Stimulated activated effector memory CD8-positive, alpha-beta T cell treated with anti-CD3 and anti-CD28 coated beads, Interleukin-12 subunit alpha, Interleukin-12 subunit beta, amount 100 ng/mL, for 72 hours (primary cell): ENCODE measurements at regions not wholly inside any gene's neighbourhood (a gene's known extent, or its start where the extent isn't known, plus 50 kb on each side); places are given as distances from the start of the nearest gene placed in this dataset.
"Not testable (repeated sequence)": the region's sequence is repeated elsewhere in the genome, so short reads cannot be mapped to it uniquely, and the experiment has no call there.

Source experiments
- ATAC-seq: fragments of 150-1000 bp; cut with Tn5 transposase; 2 replicates; pipeline ENCODE4 v1.10.0; 2021
- DNase-seq, 2 donors: peaks; one replicate each; pipeline ENCODE4 v3.0.0; 2021 to 2022; ENCODE audit warnings: low spot score in 2 of 2
- H3K27ac Mint-ChIP-seq: one replicate; pipeline ENCODE4 v1.8.0; 2022; ENCODE audit warnings: mild to moderate bottlenecking, mixed read lengths
- H3K36me3 Mint-ChIP-seq: one replicate; pipeline ENCODE4 v1.8.0; 2022; ENCODE audit warnings: mild to moderate bottlenecking, mixed read lengths
- H3K4me1 Mint-ChIP-seq: one replicate; pipeline ENCODE4 v1.8.0; 2022; ENCODE audit warnings: mixed read lengths
- H3K4me3 Mint-ChIP-seq: one replicate; pipeline ENCODE4 v1.8.0; 2022; ENCODE audit warnings: mild to moderate bottlenecking, mixed read lengths
- H3K9me3 Mint-ChIP-seq: one replicate; pipeline ENCODE4 v1.8.0; 2022; ENCODE audit warnings: mixed read lengths

DNA sequence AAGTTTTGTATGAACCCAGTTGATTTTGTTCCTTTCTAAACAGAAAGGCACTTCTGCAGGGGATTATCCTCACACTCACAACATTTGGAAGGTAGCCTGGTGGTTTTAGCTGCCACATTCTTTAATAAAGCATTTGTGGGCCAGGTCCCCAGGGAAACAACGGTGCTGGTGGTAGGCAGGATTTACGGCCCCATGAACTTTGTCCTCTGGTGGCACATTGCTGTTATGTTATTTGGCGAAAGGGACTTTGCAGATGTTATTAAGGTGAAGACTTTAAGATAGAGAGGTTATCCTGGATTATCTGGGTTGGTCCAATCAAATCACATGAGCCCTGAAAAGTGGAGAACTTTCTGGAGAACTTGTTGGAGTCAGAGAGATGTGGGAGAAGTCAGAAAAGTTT, 86.3 kb upstream of the C9orf72 start:
- H3K36me3 Mint-ChIP-seq = no peaks in the 10 kb centered on the region
- H3K4me1 Mint-ChIP-seq = no peaks in the 10 kb centered on the region
- H3K4me3 Mint-ChIP-seq = no peak overlapping the region
- no peak overlapping the region for H3K27ac Mint-ChIP-seq
- DNase-seq (no peak), ATAC-seq (no peak)
- H3K9me3 Mint-ChIP-seq = peaks cover 2% of the 10 kb centered on the region

DNA sequence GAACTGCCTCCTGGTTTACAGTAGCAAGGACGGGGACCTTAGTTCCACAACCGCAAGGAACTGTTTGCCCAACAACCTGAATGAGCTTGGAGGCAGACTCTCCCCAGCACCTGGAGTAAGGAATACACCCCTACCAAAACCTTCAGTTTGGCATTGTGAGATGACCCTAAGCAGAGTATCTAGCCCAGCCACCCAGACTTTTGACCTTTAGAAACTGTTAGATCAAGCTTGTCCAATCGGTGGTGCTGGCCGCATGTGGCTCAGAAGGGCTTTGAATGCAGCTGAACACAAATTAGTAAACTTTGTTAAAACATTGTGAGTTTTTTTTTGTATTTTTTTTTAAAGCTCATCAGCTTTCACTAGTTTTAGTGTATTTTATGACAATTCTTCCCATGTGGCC, 86.9 kb upstream of the C9orf72 start:
- no peaks in the 10 kb centered on the region for H3K36me3 Mint-ChIP-seq
- H3K27ac Mint-ChIP-seq = no peak overlapping the region
- H3K4me3 Mint-ChIP-seq = no peak overlapping the region
- peaks cover 2% of the 10 kb centered on the region for H3K9me3 Mint-ChIP-seq
- ATAC-seq (no peak), DNase-seq (no peak)
- H3K4me1 Mint-ChIP-seq = no peaks in the 10 kb centered on the region

DNA sequence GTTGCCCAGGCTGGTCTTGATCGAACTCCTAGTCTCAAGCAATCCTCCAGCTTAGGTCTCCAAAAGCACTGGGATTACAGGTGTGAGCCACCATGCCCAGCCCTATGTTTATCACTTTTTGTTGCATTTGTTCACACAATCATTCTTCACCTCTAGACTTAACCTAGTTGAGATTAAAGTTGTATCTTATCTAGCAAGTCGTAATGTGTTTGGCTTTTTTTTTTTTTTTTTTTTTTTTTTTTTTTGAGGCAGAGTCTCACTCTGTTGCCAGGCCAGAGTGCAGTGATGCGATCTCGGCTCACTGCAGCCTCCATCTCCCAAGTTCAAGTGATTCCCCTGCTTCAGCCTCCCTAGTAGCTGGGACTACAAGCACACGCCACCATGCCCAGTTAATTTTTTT, 90.2 kb upstream of the C9orf72 start:
- no peaks in the 10 kb centered on the region for H3K4me1 Mint-ChIP-seq
- H3K4me3 Mint-ChIP-seq = no peak overlapping the region
- ATAC-seq (no peak), DNase-seq (no peak)
- no peaks in the 10 kb centered on the region for H3K9me3 Mint-ChIP-seq
- no peak overlapping the region for H3K27ac Mint-ChIP-seq
- no peaks in the 10 kb centered on the region for H3K36me3 Mint-ChIP-seq

DNA sequence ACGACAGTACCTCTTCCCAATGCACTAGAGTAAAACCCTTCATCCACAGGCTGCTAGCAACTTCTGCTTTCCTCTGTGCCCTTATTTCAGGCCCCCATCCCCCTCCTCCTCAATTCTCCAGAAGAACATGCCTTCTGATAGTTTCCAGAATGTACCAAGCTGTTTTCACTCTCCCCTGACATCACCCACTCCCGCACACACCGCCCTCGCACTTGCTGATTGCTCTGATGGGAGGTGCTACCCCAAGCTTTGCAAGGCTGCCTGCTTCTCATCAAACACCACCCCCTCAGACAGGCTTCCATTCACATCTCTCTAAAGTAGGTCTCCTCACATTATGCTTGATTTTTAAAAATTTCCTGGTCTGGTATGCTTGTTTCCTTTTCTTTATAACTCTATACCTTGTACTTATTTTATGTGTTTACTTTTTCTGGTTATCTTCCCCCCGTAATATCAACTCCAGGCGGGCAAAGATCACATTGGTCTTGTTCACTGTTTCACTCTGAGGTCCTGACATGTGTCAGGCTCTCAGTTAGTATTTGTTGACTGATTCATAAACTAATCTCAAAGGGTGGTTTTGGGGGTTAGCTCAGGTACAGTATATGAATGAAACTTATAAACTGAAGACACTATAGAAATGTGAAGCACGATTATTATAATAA, 91.0 kb upstream of the C9orf72 start:
- no peaks in the 10 kb centered on the region for H3K36me3 Mint-ChIP-seq
- H3K27ac Mint-ChIP-seq = no peak overlapping the region
- H3K4me1 Mint-ChIP-seq = no peaks in the 10 kb centered on the region
- ATAC-seq (no peak), DNase-seq (no peak)
- H3K9me3 Mint-ChIP-seq = no peaks in the 10 kb centered on the region
- no peak overlapping the region for H3K4me3 Mint-ChIP-seq

DNA sequence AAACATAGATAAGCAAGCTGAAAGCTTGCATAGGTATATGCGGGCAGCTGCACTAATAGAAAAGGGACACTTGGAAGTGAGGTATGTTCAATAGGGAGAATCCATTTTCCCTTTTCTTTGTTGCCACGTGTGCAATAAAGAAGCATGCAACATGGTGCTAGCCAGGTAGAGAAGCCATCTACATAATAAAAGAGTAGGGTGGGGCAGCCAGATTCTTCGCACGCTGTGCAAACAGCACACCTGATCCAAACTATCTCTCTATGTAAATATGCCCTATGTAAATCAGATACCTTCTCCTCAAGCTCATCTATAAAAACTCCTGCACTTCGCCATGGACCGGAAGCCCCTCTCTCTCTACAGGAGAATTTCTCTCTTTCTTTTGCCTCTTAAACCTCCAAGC, 91.9 kb upstream of the C9orf72 start:
- H3K4me1 Mint-ChIP-seq = no peaks in the 10 kb centered on the region
- H3K4me3 Mint-ChIP-seq = no peak overlapping the region
- H3K9me3 Mint-ChIP-seq = no peaks in the 10 kb centered on the region
- DNase-seq (no peak), ATAC-seq (no peak)
- no peak overlapping the region for H3K27ac Mint-ChIP-seq
- H3K36me3 Mint-ChIP-seq = no peaks in the 10 kb centered on the region

DNA sequence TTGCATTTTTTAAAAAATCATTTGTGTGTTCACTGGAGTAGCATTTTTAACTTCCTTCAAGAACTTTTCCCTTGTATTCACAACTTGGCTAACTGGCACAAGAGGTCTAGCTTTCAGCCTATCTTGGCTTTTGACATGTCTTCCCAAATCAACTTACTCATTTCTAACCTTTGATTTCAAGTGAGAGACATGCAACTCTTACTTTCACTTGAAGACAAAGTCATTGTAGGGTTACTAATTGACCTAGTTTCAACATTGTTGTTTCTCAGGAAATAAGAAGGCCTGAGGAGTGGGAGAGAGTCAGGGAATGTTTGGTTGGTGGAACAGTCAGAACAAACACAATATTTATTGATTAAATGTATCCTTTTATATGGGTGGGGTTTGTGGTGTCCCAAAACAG, 95.0 kb upstream of the C9orf72 start:
- Mint-ChIP-seq H3K4me1 (no peaks in the 10 kb centered on the region), H3K9me3 (no peaks in the 10 kb centered on the region), H3K36me3 (no peaks in the 10 kb centered on the region), H3K27ac (no peak overlapping the region), H3K4me3 (no peak overlapping the region)
- no peak for DNase-seq
- ATAC-seq = no peak

DNA sequence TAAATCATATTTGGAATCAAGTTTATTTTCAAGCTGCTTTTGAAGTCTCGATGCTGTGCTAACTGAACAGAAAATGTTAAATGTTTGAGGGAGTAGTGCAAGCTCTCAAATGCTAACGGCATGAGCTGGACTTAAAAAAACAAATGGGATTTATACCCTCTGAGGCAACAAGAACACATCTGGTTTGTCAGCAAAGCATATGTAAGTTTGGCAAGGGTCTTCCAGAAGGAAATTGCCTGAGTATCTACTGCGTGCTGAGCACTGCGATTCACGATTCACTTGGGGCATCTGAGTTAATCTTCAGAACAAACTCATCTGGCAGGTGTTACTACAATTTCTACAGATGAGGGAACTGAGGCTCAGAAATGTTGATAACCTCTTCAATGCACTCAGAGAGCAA, 98.4 kb upstream of the C9orf72 start:
- no peaks in the 10 kb centered on the region for H3K36me3 Mint-ChIP-seq
- no peak overlapping the region for H3K4me3 Mint-ChIP-seq
- no peaks in the 10 kb centered on the region for H3K4me1 Mint-ChIP-seq
- H3K9me3 Mint-ChIP-seq = peaks cover 2% of the 10 kb centered on the region
- no peak overlapping the region for H3K27ac Mint-ChIP-seq
- ATAC-seq (no peak), DNase-seq (no peak)

DNA sequence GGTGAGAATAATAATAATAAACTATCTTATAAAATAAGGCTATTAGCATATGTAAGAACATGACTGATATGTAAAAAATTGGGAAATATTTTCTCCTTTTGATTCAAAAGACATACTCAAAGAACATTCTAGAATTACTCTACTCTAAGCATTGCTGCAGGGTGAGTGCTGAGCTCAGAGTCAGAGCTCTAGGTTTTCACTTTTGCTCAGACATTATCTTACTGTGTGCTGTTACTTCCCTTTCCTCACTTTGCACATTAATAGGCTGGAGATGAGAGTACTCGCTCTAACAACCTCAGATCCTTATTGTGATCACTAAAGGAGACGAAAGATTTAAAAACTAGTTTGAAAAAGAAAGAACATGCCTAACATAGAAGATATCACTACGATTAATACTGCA, 99.4 kb upstream of the C9orf72 start:
- DNase-seq = no peak
- no peak for ATAC-seq
- Mint-ChIP-seq H3K9me3 (peaks cover 2% of the 10 kb centered on the region), H3K27ac (no peak overlapping the region), H3K4me1 (no peaks in the 10 kb centered on the region), H3K36me3 (no peaks in the 10 kb centered on the region), H3K4me3 (no peak overlapping the region)

DNA sequence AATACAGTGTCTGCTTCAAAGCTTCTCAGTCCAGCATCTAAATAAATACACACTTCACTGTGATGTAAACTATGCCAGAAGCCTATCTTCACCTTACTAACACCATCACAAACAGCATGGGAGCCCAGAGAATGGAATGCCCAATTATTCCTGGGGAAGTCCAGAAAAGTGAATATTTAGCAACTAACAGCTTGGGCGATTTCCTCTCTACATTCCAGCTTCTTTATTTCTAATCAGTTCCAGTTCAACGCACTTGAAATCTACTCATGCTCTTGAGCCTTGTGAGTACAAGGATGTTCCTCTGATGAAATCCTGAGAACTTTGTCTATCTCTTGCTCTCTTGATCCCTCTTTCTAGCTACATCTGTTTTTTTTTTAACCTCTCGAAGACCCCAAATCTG, 100.4 kb upstream of the C9orf72 start:
- H3K27ac Mint-ChIP-seq = no peak overlapping the region
- no peaks in the 10 kb centered on the region for H3K4me1 Mint-ChIP-seq
- DNase-seq = no peak
- no peak overlapping the region for H3K4me3 Mint-ChIP-seq
- H3K36me3 Mint-ChIP-seq = no peaks in the 10 kb centered on the region
- H3K9me3 Mint-ChIP-seq = peaks cover 2% of the 10 kb centered on the region
- no peak for ATAC-seq

DNA sequence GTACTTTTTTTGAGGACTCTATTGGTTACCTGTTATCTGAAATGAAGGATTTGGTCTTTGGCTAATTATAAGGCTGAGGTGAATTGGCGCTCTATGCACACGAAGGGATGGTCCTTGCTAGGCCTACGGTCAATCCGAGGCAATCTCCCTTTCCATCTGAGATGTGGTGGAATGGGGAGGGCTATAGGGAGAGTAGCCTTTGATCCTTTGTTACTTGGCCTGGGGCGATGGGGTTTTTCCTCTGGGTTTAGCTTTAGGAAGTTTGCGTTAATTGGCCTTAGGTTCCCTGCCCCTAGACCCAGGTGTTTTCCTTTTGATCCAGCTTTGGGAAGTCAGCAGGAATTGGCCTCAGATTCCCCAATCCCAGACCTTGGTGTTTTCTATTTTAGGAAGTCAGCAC, 102.1 kb upstream of the C9orf72 start:
- no peak for DNase-seq
- no peak overlapping the region for H3K27ac Mint-ChIP-seq
- H3K9me3 Mint-ChIP-seq = peaks cover 2% of the 10 kb centered on the region
- no peak for ATAC-seq
- H3K36me3 Mint-ChIP-seq = no peaks in the 10 kb centered on the region
- H3K4me1 Mint-ChIP-seq = no peaks in the 10 kb centered on the region
- H3K4me3 Mint-ChIP-seq = no peak overlapping the region

DNA sequence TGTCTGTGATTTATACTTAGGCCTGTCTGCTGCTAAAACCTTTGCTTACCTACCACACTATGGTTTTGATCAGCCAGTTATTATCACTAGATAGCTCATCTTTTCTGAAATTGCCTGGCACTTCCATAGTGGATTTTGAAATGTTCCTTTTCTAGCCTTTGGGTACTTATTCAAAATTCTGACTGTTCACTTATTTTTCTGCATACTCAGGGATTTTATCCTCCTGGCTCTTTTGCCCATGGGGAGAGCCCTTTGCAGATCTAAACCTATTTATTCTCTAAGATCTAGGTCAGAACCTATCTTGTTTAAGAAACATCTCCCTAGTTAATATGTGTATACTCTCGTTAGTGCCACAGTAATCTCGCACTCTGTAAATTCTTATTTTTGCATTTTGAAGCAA, 103.5 kb upstream of the C9orf72 start:
- no peaks in the 10 kb centered on the region for H3K4me1 Mint-ChIP-seq
- ATAC-seq (no peak), DNase-seq (no peak)
- no peak overlapping the region for H3K27ac Mint-ChIP-seq
- H3K4me3 Mint-ChIP-seq = no peak overlapping the region
- peaks cover 2% of the 10 kb centered on the region for H3K9me3 Mint-ChIP-seq
- H3K36me3 Mint-ChIP-seq = no peaks in the 10 kb centered on the region

DNA sequence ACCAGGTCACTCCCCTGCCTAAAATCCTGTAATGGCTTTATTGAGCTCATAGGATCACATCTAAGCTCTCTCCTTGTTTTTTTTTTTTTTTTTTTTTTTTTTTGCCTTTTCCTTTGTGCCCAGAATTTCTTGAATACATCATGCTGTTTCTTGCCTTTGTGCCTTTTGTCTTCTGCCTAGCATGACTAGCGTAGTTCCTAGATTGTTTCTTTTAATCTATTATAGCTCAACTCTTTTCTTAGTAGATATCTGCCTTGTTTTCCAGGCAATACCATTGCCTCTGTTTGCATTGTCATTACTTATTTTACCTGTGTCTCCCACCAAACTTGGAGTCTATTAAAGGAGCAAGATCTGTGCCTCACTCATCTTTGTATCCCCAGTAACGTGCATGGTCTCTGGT, 106.1 kb upstream of the C9orf72 start:
- Mint-ChIP-seq H3K36me3 (no peaks in the 10 kb centered on the region), H3K27ac (no peak overlapping the region), H3K9me3 (no peaks in the 10 kb centered on the region), H3K4me1 (no peaks in the 10 kb centered on the region), H3K4me3 (no peak overlapping the region)
- DNase-seq (no peak), ATAC-seq (no peak)

DNA sequence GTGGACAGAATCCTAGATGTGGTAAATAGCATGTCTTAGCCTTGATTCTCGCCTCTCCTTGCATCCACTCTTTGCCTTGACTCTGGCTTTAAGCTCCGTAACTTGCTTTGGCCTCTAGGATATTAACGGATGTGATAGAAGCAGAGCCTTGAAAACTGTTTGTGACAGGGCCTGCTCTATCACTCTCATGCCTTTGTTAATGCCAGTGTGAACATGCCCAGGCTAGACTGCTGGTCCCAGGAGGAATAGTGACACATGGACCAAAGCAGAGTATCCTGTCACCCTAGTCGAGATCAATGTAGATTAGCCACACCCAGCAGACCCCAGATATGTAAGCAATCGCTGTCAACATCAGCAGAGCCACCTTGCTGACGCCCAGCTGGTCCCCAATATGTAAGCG, 109.9 kb upstream of the C9orf72 start:
- H3K4me1 Mint-ChIP-seq = no peaks in the 10 kb centered on the region
- no peaks in the 10 kb centered on the region for H3K36me3 Mint-ChIP-seq
- no peaks in the 10 kb centered on the region for H3K9me3 Mint-ChIP-seq
- no peak for ATAC-seq
- no peak overlapping the region for H3K27ac Mint-ChIP-seq
- no peak for DNase-seq
- H3K4me3 Mint-ChIP-seq = no peak overlapping the region

DNA sequence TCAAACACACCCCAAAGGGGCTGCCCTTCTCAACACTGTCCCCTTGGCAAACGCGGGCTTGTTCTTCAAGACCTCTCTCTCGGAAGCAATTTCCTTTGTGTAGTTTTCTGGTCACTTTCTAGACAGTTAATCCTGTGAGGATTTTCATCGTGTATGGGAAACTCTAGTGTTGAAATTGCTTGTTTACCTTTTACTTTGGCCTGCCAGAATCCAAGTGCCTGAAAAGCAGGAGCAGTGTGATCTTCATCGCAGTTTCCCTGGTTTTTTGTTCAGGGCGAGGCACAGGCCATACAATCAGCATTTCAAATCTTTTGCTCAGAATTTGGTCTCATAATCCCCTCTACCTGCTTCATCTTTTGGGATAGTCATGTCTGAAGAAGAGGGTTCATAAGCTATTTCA, 115.7 kb upstream of the C9orf72 start:
- Mint-ChIP-seq H3K4me3 (no peak overlapping the region), H3K9me3 (peaks cover 3% of the 10 kb centered on the region), H3K36me3 (no peaks in the 10 kb centered on the region), H3K27ac (no peak overlapping the region), H3K4me1 (no peaks in the 10 kb centered on the region)
- ATAC-seq (no peak), DNase-seq (no peak)

DNA sequence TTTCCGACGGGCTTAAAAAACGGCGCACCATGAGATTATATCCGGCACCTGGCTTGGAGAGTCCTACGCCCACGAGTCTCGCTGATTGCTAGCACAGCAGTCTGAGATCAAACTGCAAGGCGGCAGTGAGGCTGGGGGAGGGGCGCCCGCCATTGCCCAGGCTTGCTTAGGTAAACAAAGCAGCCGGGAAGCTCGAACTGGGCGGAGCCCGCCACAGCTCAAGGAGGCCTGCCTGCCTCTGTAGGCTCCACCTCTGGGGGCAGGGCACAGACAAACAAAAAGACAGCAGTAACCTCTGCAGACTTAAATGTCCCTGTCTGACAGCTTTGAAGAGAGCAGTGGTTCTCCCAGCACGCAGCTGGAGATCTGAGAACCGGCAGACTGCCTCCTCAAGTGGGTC, 117.5 kb upstream of the C9orf72 start:
- not testable (repeated sequence) for H3K4me1 Mint-ChIP-seq, H3K36me3 Mint-ChIP-seq, DNase-seq, H3K9me3 Mint-ChIP-seq, ATAC-seq, H3K4me3 Mint-ChIP-seq, H3K27ac Mint-ChIP-seq

DNA sequence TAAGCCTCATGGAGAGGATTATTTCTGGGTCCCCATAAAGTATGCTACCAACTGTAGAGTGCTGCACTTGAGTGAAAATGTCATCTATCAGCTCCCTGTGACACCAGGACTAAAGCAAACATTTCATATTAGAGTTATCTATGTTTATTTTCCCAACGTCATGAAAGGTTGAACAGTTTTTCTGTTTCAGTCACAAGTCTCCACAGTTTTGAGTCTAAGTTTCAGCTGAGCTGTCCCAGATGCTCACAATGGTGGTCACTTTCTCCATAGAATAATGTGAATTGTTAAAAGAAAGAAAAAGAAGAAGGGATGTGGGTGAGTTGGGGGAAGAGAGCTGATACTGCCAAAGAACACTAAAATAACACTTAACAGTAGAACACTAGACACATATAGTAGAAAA, 126.3 kb upstream of the C9orf72 start:
- no peaks in the 10 kb centered on the region for H3K4me1 Mint-ChIP-seq
- DNase-seq = no peak
- H3K36me3 Mint-ChIP-seq = no peaks in the 10 kb centered on the region
- H3K27ac Mint-ChIP-seq = no peak overlapping the region
- ATAC-seq = no peak
- H3K4me3 Mint-ChIP-seq = no peak overlapping the region
- H3K9me3 Mint-ChIP-seq = no peaks in the 10 kb centered on the region

DNA sequence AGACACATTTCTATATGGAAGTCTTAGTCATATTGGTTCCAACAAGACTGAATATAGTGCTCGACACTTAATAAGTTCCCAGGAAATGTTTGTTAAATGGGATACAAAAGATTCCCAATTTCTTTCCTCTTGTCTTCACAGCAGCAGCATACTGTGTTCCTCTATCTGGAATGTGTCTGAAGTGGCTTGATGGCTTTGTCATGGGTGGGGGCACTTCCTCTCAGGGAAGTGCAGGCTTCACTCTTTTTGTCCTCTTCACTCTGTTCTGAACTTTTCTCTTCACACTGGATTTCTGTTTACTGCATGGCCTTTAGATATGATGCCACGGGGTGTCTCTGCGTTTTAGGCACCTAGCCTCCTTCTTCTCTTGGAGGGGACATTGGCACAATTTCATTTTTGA, 127.7 kb upstream of the C9orf72 start:
- Mint-ChIP-seq H3K36me3 (no peaks in the 10 kb centered on the region), H3K27ac (no peak overlapping the region), H3K9me3 (no peaks in the 10 kb centered on the region), H3K4me1 (no peaks in the 10 kb centered on the region), H3K4me3 (no peak overlapping the region)
- ATAC-seq = no peak
- DNase-seq = no peak
